ENCODE measurements at regions not wholly inside any gene's neighbourhood (a gene's known extent, or its start where the extent isn't known, plus 50 kb on each side); places are given as distances from the start of the nearest gene placed in this dataset.
"Not testable (repeated sequence)": the region's sequence is repeated elsewhere in the genome, so short reads cannot be mapped to it uniquely, and the experiment has no call there.

- no peak for DNase-seq (ENCODE audit: low read depth in 2 of 2)
Measured at GRCh38 chr5:106699198-106699597, 971.5 kb downstream of the EFNA5 start.

DNA sequence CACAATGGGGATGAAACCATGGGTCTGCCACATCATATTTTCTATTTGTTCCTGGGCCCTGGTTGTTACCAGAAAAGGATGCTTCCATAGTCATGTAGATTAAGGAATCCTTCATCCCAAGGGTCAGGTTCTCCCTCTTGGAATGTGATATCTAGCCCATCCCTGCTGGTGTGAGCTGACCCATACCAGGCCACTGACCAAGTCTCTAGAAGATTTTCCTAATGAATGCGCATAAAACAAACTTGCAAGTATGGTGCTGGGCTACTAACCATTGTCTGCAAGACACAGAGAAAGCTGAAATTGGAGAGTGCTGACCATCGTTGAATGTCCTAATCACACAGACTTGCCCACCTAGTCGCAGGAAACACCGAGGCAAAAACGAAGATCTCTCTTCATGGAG, 972.6 kb downstream of the EFNA5 start:
- no peak for DNase-seq (ENCODE audit: low read depth in 2 of 2)

GRCh38 chr5:106691701-106692100, 979.0 kb downstream of the EFNA5 start:
- DNase-seq (ENCODE audit: low read depth in 2 of 2) = no peak

DNA sequence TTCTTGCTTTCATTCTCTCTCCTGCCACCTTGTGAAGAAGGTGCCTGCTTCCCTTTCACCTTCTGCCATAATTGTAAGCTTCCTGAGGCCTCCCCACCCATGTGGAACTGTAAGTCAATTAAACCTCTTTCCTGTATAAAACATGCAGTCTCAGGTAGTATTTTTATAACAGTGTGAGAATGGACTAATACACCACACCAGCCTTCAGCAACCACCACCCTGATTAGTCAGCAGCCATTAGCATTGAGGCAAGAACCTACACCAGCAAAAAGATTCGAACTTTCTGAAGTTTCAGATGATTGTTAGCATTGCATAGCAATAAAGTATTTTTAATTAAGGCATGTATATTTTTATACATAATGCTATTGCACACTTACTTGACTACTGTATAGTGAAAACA, 980.2 kb downstream of the EFNA5 start:
- no peak for DNase-seq (ENCODE audit: low read depth in 2 of 2)

DNA sequence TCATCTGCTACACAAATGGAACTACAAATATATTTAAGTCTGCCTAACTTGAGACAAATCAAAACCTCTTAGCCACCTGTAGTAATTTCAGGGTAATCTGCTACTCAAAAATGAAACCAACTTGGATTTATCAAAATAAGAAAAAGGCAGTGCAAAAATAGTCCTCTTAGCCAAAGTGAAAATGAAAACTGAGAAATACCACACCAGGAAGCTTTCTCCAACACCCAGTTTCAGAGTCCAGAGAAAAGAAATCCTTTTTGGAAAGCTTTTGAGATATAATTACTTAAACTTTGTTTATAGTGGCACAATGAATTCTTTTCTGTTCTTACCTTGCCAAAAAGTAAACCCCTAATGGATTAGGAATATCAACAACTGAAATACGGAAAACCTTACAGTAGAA, 990.4 kb downstream of the EFNA5 start:
- DNase-seq (ENCODE audit: low read depth in 2 of 2) = no peak

DNA sequence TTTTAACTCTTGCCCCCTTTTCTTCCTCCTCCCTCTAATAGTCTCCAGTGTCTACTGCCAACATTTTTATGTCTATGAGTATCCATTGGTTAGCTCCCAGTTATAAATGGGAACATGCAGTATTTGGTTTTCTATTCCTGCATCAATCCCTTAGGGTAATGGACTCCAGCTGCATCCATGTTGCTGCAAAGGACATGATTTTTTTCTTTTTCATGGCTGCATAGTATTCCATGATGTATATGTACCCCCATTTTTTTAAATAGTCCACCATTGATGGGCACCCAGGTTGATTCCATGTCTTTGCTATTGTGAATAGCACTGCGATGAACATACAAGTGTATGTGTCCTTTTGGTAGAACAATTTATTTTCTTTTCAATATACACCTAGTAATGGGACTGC, 993.7 kb downstream of the EFNA5 start:
- no peak for DNase-seq (ENCODE audit: low read depth in 2 of 2)

- DNase-seq (ENCODE audit: low read depth in 2 of 2) = no peak
Measured at GRCh38 chr5:106675687-106676086, 995.0 kb downstream of the EFNA5 start.

GRCh38 chr5:106673941-106674340, 996.8 kb downstream of the EFNA5 start:
- no peak for DNase-seq (ENCODE audit: low read depth in 2 of 2)

GRCh38 chr5:106661866-106662265, 1008.9 kb downstream of the EFNA5 start:
- no peak for DNase-seq (ENCODE audit: low read depth in 2 of 2)

DNA sequence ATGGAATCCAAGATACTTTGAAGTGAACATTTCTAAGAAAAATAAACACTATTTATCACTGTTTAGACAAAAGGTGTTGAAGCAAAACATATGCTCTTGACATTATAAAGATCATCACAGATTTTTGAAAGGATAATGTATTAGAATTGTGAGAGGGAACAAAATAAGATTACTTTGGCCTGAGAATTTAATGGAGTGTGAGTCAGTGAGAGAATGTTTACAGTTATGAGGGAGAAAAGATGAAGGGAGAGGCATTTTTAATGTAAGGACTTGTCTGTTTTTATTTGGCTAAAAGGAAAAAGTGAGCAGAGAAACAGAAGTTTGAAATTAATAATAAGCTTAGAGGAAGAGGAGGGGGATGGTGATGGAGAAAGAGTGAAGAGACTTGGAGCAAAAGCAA, 1010.1 kb downstream of the EFNA5 start:
- no peak for DNase-seq (ENCODE audit: low read depth in 2 of 2)

GRCh38 chr5:106658150-106658549, 1012.6 kb downstream of the EFNA5 start:
- no peak for DNase-seq (ENCODE audit: low read depth in 2 of 2)

- no peak for DNase-seq (ENCODE audit: low read depth in 2 of 2)
Measured at GRCh38 chr5:106656821-106657220, 1013.9 kb downstream of the EFNA5 start.

DNA sequence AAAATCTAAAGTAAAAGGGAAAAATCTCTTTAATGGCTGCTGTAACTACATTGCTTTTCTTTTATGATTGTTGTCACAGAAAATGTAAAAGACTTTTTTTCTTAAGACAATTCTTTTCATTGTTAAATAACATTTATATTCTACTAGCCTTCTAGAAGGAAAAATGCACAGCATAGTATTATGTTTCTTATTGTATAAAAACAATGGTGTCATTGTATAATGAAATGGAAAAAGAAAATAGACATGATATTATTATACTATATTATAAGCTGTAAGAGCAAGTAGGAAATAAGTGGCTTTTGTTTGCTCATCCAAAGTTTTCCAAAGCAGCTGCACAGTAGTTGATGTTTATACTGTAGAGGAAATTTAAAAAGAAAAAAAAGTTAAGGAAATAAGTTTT, 1021.7 kb downstream of the EFNA5 start:
- DNase-seq (ENCODE audit: low read depth in 2 of 2) = no peak

DNA sequence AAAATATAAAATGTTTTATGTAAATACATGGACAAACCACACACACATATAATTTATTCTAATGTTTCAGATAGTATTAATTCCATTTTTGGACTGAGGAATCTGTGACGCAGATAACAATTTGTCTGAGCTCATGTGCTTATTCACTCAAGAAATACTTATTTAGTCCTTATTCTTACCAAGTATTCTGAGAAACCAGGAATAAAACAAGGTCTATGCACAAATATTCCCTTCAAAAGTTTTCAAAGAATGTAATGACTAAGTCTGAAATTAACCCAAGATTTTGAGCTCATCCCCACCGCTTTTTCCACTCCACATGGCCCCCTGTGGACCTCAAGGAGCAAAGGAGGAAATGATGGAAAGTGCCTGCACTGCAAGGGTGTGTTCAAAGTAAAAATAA, 1022.3 kb downstream of the EFNA5 start:
- no peak for DNase-seq (ENCODE audit: low read depth in 2 of 2)

DNA sequence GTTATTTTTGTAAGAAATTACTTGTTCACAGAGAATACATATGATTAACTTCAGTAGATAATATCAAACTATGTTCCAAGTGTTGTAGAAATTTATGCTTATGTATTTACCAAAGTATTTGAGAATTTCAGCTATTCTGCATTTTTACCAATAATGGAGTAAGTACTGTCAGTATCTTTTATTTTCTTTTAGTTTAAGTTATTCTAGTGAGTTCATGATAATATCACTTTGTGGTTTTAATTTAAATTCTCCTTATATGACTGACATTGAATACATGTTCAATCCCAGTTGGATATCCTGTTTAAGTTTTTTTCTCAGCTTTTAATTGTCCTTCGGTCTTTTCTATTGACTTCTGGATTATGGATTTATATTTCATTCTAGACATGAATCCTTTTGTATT, 1024.6 kb downstream of the EFNA5 start:
- DNase-seq (ENCODE audit: low read depth in 2 of 2) = no peak

GRCh38 chr5:106640511-106640910, 1030.2 kb downstream of the EFNA5 start:
- DNase-seq (ENCODE audit: low read depth in 2 of 2) = no peak

DNA sequence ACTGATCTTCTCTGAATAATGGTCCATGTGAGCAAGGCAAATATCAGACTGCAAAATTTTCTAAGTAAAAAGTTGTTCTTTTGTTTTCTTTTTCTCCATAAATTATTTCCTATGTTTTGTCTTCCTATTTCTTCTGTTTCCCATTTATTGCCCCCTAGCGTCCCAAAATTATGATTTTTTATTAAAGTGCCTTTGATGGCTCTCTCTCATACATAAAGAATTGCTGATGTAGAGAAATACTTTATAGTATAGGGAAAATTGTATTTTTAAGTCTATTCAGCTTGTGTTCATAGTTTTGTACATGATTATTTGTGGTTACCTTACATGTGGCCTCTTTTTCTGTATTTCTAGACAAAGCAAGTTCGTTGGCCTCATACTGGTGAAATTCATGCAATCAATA, 1031.2 kb downstream of the EFNA5 start:
- DNase-seq (ENCODE audit: low read depth in 2 of 2) = no peak

DNA sequence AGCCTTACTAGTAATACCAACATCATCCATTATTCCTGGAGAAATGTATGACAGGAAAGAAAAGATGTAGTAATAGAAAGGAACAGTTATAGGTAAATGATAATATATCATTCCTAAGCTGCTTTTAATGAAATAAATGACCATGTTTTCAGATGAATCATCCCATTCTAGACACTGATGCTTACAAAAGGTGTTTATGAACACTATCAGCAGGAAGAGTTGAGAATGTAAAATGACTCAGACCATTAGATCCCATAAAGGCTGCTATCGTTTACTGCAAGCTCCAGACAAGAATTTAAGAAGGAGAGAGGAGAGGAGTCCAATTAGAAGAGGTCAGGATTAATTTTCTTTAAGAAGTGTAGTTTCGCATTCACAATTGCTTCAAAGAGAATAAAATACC, 1033.5 kb downstream of the EFNA5 start:
- no peak for DNase-seq (ENCODE audit: low read depth in 2 of 2)

DNA sequence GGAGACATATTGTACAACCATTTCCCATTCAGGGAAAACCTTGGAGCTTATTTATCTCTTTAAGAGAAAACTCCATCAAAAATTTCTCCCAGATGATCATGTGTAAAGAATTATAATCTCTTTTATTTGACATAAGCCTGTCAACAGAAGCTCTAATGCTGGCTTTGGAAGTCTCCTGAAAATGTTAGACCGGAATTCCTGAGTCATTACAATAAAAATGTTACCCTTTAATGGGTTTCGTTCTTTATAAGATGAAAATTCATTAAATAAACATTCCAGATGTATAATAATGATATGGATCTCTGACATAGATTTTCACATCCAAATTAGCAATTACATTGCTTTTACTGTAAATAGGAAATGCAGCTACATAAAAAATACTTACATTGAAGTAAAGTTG, 1036.4 kb downstream of the EFNA5 start:
- no peak for DNase-seq (ENCODE audit: low read depth in 2 of 2)

- DNase-seq (ENCODE audit: low read depth in 2 of 2) = no peak
Measured at GRCh38 chr5:106633825-106634224, 1036.9 kb downstream of the EFNA5 start.

- DNase-seq (ENCODE audit: low read depth in 2 of 2) = not testable (repeated sequence)
Measured at GRCh38 chr5:106628456-106628855, 1042.3 kb downstream of the EFNA5 start.

- DNase-seq (ENCODE audit: low read depth in 2 of 2) = no peak
Measured at GRCh38 chr5:106610041-106610440, 1060.7 kb downstream of the EFNA5 start.

DNA sequence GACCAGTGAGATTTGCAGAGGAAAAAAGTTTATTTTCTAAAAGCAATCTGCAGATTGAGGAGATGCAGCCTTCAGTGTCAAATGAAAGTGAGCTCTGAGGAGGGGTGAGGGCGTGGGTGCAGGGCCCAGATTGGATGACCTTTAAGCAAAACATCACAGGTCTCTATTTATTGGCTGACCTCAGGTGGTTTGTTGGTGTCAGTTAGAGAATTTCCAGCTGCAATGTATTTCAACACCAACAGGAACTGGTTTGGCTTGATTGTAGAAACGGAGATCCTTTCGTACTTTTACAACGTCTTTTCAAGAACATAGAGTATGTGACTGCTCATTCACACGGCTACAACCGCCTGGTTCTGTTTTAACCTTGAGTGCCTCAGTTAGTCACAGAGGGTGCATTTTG, 1069.1 kb downstream of the EFNA5 start:
- DNase-seq (ENCODE audit: low read depth in 2 of 2) = no peak

DNA sequence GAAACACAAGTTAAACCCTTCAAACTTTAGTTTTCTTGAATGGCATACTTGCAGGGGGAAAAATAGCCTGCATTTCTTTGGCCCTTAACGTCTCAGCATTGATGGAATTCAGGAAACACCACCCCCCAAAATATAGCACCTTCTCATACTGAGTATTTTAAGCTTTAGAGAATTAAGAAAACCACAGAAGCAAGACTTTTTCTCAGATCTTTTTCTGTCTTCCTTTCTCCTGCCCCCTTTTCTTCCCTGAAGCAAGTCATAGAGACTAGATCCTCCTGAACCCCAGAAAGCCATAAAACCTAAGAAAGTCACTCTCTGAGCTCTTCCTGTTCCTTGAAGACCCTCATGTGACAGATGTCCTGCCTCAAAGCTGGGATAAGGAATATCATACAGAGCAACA, 1069.9 kb downstream of the EFNA5 start:
- no peak for DNase-seq (ENCODE audit: low read depth in 2 of 2)

DNA sequence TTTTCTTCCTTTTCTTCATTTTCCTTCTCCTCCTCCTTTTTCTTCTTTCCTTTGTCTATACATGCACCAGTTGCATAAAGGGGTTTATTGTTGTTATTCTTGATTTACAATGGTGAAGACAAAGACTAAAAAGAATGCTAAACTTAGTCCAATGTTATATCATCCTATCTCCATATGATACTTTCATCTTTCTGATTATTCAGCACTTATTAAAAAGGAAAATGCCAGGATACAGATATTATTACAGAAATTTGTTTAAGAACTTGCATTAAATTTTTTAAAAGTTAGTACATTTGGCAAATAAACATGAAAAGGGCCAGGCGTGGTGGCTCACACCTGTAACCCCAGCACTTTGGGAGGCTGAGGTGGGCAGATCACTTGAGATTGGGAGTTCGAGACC, 1074.9 kb downstream of the EFNA5 start:
- DNase-seq (ENCODE audit: low read depth in 2 of 2) = no peak

Measured in stimulated activated CD8-positive, alpha-beta memory T cell treated with anti-CD3 and anti-CD28 coated beads, Interleukin-2, amount 100 ng/mL, for 48 hours (primary cell).